Heart right ventricle (tissue), 16 donors: ENCODE measurements at regions not wholly inside any gene's neighbourhood (a gene's known extent, or its start where the extent isn't known, plus 50 kb on each side); places are given as distances from the start of the nearest gene placed in this dataset.

Experiments
- ATAC-seq, 8 donors: fragments of 200-7000 bp; cut with Tn5 transposase; one replicate each; pipeline ENCODE4 v1.9.1; 2020; ENCODE audit warnings: mild to moderate bottlenecking in 8 of 8, moderate library complexity in 8 of 8, moderate number of reproducible peaks in 1 of 8
- DNase-seq, 2 donors: peaks; one replicate each; pipeline ENCODE4 v3.0.0-alpha.2; 2020
- H3K27ac ChIP-seq, 10 donors: fragments of 200-600 bp; sonication (generic) in 2 of 10; one replicate each; pipeline versions ENCODE4 v1.5.0 to v1.8.0; 2020 to 2022; ENCODE audit warnings: mild to moderate bottlenecking in 3 of 10
- H3K27me3 ChIP-seq, 7 donors: fragments of 200-600 bp; one replicate each; pipeline ENCODE4 v1.8.0; 2021 to 2022; ENCODE audit warnings: mild to moderate bottlenecking in 2 of 7
- H3K36me3 ChIP-seq, 9 donors: fragments of 200-600 bp; sonication (generic) in 1 of 9; one replicate each; pipeline versions ENCODE4 v1.5.0 to v1.8.0; 2020 to 2022; ENCODE audit warnings: mild to moderate bottlenecking in 2 of 9
- H3K4me1 ChIP-seq, 9 donors: fragments of 200-600 bp; sonication (generic) in 1 of 9; one replicate each; pipeline versions ENCODE4 v1.5.0 to v1.8.0; 2020 to 2022; ENCODE audit warnings: mild to moderate bottlenecking in 4 of 9
- H3K4me3 ChIP-seq, 10 donors: fragments of 200-600 bp; sonication (generic) in 2 of 10; one replicate each; pipeline versions ENCODE4 v1.5.0 to v1.8.0; 2020 to 2022; ENCODE audit warnings: mild to moderate bottlenecking in 7 of 10, moderate library complexity in 2 of 10
- H3K9me3 ChIP-seq, 11 donors: fragments of 200-600 bp in 10 of 11; sonication (generic) in 2 of 11; one replicate each; pipeline versions ENCODE4 v1.5.0 to v1.8.0; 2013 to 2022; ENCODE audit warnings: mild to moderate bottlenecking in 2 of 11, control low read depth in 1 of 11, moderate library complexity in 1 of 11
- CTCF ChIP-seq, 9 donors: fragments of 200-600 bp; sonication (generic) in 2 of 9; IDR thresholded peaks; one replicate each; pipeline versions ENCODE4 v1.5.0 to v1.8.0; 2021 to 2022; ENCODE audit warnings: antibody characterized with exemption in 9 of 9, mild to moderate bottlenecking in 5 of 9, moderate library complexity in 1 of 9
- WGBS, 2 donors: extraction: QIAGEN DNeasy Blood & Tissue Kit; methylation state at CpG; one replicate each; pipeline ENCODE4 v1.1.7; 2013; ENCODE audit warnings: inconsistent platforms in 1 of 2; 5-methylcytosine and 5-hydroxymethylcytosine counted together
- intact Hi-C, 10 donors: fragments of 100-400 bp; cut with DNase I; formaldehyde crosslinking; loops; one replicate each; pipeline versions ENCODE4 v1.11.1 to v1.14.2; 2022
- donor health status: Arrhythmogenic right ventricular cardiomyopathy.
- donor health status: ischemic (EF 13 %, LVEDD 7.1; RV severe dilation, severe dysfunction).
- donor health status: healthy with polysubstance abuse.
- donor health status: DM: no; HTN: yes; CAD: no.
- donor health status: DM: no; HTN: no; CAD: no.
- donor health status: ischemic (EF 25% LVEDD 6.9; RV normal size, moderate dysfunction).
- donor health status: ischemic (EF 25% LVEDD 5.7; RV mildly dilated, moderate dysfunction).
- donor health status: healthy.
- donor health status: DM: yes; HTN: yes; CAD: no.
- donor health status: Ischemic cardiomyopathy.
- donor health status: ischemic (EF 35%, LVEDD 5.7; RV mildly dilated, moderate dysfunction).
- donor health status: nonischemic (EF 11% LVEDD 7.7; RV severe dilation, severe dysfunction).
- donor health status: DM: yes; HTN: yes; CAD: no.
- donor health status: PGD.
- donor health status: ischemic (EF 29% LVEDD 5.4; RV normal size, mild dysfunction).
- donor health status: nonischemic (EF 23%, LVEDD 6.1; RV moderate dilation, normal function).

GRCh38 chr12:30345744-30346471 is 349.8 kb downstream of the IPO8 start:
- H3K27ac ChIP-seq = peak overlapping the region; percentile 28 to 83 (median 77)
- peaks cover 0 to 32% (median 2%) of the 10 kb centered on the region in 11 donors for H3K9me3 ChIP-seq
- no peaks in the 10 kb centered on the region for H3K27me3 ChIP-seq
- ATAC-seq = peak; percentile 81 to 99 (median 94)
- H3K36me3 ChIP-seq = no peaks in the 10 kb centered on the region
- 40 to 43% methylated on average over 4 of the region's 4 CpGs for WGBS, 2 donors
- no peak for TF ChIP-seq CTCF (IDR thresholded peaks at IDR 0.05)
- intact Hi-C loops = no loop called here
- H3K4me1 ChIP-seq = peaks cover 0 to 12% (median 0%) of the 10 kb centered on the region in 9 donors
- no peak for DNase-seq
- H3K4me3 ChIP-seq = no peak overlapping the region

- TF ChIP-seq CTCF (IDR thresholded peaks at IDR 0.05) = no peak
- intact Hi-C loops = no loop called here
- H3K27me3 ChIP-seq = no peaks in the 10 kb centered on the region
- H3K36me3 ChIP-seq = no peaks in the 10 kb centered on the region
- no peak overlapping the region for H3K27ac ChIP-seq
- H3K4me3 ChIP-seq = no peak overlapping the region
- ATAC-seq = no peak
- H3K9me3 ChIP-seq = peaks cover 0 to 4% (median 0%) of the 10 kb centered on the region in 11 donors
- H3K4me1 ChIP-seq = no peaks in the 10 kb centered on the region
- no peak for DNase-seq
Observed at GRCh38 chr12:30330565-30330964, 365.1 kb downstream of the IPO8 start.

GRCh38 chr12:30329281-30329680 is 366.4 kb downstream of the IPO8 start:
- Histone ChIP-seq H3K27me3 (no peaks in the 10 kb centered on the region), H3K27ac (no peak overlapping the region), H3K36me3 (no peaks in the 10 kb centered on the region), H3K4me1 (no peaks in the 10 kb centered on the region), H3K4me3 (no peak overlapping the region), H3K9me3 (peaks cover 0 to 17% (median 0%) of the 10 kb centered on the region in 11 donors)
- intact Hi-C loops = no loop called here
- WGBS, 2 donors = 70 to 75% methylated on average over 2 of the region's 2 CpGs
- no peak for ATAC-seq
- DNase-seq = no peak
- TF ChIP-seq CTCF (IDR thresholded peaks at IDR 0.05) = no peak

- no peak overlapping the region for H3K27ac ChIP-seq
- H3K4me3 ChIP-seq = no peak overlapping the region
- no peaks in the 10 kb centered on the region for H3K4me1 ChIP-seq
- no peak for TF ChIP-seq CTCF (IDR thresholded peaks at IDR 0.05)
- no peak for DNase-seq
- no peak for ATAC-seq
- H3K27me3 ChIP-seq = no peaks in the 10 kb centered on the region
- peaks cover 0 to 25% (median 4%) of the 10 kb centered on the region in 11 donors for H3K9me3 ChIP-seq
- 51 to 56% methylated on average over 4 of the region's 4 CpGs for WGBS, 2 donors
- intact Hi-C loops = no loop called here
- no peaks in the 10 kb centered on the region for H3K36me3 ChIP-seq
Observed at GRCh38 chr12:30323008-30323407, 372.7 kb downstream of the IPO8 start.
